NCI-H446 treated with DMSO at 0.1 percent for 48 hours (cell line): ENCODE measurements at regions not wholly inside any gene's neighbourhood (a gene's known extent, or its start where the extent isn't known, plus 50 kb on each side); places are given as distances from the start of the nearest gene placed in this dataset.

Experiments
- DNase-seq: peaks from one replicate; lab custom pipeline; 2025; lab: John Stamatoyannopoulos, UW

DNA sequence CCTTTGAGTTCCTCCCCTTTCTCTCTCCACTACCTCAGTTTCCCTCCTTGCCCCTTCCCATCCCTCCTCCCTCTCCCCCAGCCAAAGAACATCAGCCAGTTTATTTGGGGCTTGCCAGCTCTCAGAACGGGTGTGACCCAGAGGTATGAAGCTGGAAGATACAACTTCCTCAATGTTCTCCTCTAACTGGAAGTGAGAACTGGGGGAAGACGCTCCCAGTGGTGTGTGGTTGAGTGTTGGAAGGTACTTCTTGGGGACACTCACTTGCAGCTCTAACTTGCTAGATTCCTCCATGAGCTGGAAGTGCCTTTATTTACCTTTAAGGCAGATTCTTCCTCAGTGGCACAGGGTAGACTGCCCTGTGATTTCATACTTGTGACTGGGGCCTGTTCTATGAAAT, 110.5 kb upstream of the HABP2 start:
- DNase-seq = no peak

DNA sequence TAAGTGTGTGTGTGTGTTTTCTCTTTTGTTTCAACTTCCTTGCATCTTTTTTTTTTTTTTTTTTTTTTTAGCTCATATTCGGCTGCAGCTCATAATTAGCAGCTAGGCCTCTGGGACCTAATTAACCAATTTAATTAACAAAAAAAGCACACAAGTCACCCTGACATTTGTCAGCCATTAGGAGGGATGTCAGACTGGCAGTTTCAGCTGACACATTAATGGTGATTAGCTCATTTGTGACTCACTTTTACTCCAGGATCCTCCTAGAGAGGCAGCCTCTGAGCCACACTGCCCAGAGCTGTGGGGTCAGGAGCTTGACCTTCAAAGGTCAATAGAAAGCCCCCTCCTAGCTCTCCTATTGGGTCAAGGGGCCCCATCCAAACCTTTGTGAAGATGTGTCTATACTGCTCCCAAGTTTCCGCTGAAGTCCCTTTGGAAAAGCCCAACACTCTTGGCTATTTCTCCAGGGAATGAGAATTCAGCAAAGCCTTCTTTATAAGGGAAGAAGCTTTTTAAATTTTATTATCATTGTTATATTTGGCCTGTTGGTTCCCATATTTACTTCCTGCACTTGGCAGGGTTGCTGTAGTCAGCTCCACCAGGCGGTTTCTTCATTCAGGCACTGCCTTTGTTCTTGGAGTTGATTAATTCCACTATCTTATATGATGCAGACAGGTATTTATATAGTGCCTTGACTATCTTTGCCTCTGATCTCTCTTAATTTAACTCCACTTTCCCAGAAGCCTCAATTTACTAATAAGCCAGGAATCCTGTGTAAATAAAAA, 109.5 kb upstream of the HABP2 start:
- no peak for DNase-seq

DNA sequence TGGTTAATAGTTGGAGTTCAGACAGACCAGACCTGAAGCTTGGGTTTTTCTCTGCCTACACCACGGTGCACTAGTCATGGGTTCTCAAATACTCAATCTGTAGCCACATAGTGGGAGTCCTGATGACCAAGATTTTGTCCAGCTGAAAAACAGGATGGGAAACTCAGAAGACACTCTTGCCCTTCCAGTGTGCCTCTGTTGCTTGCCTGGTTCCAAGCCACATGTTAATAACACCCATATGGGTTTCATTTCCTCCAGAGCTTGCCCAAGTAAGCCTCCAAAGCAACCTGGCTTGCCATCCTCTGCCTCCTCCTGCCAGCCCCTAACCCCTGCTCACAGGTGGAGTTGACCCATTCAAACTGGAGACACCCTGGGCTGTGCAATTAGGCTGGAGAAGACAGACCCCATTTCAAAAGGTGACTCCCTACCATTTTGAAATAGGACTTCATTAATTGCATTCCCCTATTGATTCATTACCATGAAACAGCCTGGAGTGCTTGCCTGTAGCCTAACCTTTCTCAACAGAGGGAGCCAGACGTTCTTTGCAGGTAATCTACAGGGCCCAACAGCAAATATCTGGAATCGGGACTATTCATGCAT, 108.0 kb upstream of the HABP2 start:
- DNase-seq = no peak

DNA sequence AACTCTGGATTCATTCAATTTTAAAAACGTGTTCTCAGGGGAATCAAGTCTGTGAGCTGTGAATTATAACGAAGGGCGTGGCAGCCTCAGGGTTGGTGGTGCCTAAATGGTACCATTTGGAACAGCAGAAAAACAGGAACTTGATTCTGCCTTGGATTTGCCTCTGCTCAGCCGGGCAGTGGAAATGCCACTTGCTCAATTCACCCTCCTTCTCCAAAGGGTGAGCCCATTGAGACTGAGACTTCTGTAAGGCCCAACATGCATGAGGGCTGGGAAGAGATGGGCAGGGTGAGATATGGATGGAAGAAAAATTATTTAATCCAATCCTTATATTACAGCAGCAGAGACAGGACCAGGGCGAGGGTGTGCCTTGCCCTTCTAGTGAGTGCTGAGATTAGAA, 107.1 kb upstream of the HABP2 start:
- no peak for DNase-seq

DNA sequence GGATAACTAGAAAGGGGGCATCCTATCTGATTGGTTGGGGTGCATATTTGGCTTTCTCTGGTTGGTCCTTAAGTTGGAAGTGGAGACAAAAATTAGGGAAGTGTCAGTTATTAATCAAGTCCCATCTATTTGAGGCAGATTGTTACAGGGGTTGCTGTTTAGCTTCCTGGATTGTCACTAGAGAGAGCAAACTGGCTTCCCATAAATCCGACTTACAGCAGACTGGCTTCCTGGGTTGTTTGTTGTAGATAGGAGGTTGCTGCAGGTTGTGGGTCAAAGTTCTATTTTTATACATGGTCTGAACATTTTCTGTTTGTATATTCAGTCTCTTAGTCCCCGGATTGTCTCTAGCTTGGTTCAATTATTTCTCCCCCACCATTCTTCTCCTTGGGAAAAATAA, 106.1 kb upstream of the HABP2 start:
- DNase-seq = no peak

DNA sequence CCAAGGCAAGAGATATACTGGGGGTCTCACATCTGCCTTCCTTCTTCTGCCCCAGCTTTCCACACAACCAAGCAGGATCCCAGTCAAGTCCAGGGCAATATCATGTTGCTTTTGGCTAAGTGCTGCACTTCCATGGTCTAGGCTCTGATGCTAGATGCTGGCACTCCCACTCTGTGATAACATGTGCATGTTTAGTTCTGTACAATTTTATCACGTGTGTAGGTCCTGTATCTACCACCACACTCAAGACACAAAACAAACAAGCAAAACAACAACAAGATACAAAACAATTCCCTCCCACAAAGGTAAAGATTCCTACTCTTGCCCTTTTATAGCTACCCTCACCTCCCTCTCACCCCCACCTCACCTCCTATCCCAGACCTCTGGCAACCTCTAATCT, 105.6 kb upstream of the HABP2 start:
- no peak for DNase-seq

DNA sequence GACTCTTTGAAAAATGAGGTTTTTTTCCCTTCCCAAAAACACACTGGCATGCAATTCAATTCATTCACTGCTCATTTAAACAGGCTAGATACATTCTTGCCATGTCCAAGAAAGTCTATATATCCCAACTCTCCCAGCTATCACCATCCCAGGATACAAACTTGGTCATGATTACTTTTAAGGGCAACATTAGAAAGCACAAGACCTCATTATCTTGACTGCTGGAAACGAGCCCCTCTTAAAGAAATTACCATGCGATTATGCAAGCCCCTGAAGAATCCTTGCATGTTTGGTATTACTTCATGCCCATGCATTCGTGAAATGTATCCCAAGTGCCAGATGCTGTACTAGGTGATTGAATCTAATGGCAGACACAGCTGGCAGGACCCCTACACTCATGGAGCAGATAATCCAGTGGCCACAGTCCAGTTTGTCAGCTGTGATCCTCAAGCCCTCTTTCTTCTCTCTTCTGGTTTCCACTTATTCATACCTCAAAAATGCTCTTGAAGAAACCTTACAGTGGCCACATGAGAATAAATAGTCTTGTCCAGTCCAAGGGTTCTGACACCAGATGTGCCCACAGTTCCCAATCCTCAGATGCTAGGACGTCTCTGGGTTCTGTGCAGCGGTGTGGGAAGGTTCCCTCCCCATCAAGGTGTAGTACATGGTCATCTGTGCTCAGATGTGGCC, 103.7 kb upstream of the HABP2 start:
- no peak for DNase-seq

DNA sequence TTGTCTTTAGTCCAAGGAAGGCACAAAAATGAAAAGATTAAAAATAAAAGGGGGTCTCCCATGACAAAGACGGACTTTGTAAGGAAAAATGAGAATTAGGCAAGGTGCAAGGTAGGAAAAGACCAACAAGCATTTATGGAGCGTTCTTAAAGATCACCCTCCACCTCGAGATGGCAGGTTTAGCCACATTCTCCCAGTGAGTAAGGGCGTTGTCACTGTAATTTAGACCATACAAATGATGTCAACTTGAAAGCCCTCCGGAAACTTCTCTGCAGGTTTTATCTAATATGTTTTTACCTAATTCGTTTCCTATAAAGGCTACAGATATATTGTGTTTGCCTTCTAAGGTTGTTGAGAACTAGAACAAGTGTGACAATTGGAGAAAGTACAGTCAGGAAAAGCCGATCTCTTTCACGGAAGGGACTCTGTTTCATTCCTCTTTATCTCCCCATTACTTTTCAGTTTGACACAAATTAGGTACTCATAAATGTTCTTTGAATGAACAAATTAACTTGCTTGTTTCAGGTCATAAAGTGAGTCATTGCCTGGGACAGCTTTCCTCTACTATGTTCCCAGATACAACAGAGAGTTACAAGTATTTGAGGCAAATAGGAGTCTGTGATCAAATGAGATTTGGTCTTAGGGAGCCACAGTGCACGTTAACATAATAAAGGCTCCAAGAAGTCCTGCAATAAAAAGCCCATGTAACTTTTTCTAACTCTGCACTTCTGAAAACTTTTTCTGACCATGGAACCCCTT, 102.6 kb upstream of the HABP2 start:
- DNase-seq = no peak

DNA sequence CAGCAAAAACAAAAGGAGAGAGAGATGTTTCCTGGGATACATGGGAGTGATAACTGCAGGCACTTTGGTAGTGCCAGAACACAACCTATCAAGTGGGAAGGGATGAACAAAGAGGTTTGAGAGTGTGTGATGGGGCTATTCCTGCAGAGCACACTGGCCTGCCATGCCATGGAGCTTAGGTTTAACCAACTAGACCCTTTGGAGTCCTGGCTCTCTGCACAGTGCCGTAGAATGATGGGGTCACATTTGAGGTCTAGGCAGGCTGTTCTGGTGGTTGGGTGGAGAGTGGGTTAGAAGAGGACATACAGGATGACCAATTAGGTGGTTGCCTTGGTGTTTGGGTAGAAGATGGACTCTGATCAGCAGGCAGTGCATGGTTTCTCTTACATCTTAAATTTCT, 101.9 kb upstream of the HABP2 start:
- no peak for DNase-seq

DNA sequence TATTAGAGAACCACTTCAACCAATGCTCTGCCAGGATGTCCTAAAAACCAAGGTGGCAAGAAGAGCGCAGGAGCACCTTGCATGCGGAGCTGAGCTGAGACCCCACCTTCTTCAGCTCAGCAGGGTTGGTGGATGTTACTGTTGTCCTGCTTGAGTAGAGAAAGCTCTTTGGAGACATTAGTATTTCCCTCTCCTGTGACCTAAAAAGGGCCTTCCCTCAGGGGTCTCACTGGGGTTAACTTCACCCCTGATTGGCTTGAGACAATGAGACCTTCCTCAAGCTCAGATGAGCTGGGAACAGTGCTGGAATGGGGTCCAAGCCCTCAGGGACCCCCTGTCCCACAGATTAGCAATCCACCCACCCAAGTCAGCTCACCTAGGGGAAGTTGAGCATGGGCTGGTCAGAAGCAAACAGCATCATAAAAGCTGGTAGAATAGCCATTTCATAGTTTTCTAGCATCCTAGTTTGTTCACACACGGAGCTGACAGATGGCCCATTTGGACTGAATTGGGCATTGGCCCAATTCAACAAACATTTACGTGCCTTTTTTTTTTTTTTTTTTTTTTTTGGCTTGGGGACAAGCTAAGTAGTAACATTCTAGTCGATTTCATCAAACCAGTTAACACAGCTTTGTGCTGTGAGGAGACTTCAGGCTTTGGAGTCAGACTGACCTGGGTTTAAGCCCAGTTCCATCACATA, 100.6 kb upstream of the HABP2 start:
- DNase-seq = no peak

DNA sequence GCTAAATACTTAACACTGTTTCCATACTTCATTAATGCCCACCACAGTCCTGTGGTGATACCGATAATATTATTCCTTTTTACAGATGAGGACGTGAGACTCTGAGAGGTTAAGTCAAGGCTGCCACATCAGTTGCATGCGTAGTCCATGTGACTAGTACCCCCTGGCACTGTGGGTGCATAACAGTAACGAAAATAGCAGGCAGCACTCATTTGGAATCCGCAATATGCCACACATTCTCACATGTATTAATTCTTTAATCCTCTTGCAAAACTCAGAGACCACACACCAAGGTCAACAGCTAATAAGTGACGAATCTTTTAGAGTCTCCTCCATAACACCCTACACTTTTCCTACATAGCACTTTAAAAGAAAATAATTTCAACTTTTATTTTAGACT, 99.5 kb upstream of the HABP2 start:
- DNase-seq = no peak

DNA sequence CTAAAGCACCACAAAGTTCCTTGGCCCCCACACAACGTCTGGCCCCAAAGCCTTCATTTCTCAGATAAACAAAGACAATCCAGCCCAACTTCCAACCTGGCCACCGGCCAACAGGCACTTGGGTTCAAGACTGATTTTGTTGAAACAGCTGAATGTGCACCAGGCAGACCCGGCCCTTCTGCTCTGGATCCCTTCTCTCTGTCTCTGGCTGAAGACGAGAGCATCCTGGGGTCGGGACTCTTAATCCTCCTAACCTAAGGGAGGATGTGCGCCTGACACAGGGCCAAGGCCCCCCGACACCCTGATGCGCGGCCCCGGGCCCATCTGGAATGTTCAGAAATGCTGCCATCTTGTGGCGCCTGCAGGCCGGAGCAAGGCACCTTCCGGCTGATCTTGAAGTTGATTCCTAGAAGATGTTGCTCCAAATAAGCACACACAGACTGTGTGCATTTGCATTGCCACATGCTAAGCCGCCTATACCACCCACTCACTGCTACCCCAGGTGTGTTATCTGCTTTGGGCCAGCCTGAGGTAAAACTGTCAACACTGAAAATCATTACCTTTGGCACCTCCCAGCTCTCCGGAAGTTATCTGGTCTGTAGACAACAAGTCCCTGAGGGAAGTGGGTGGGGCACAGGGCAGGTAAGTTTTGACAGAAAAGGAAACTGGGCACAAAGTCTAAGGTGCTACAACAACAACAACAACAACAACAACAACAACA, 98.4 kb upstream of the HABP2 start:
- DNase-seq = no peak

DNA sequence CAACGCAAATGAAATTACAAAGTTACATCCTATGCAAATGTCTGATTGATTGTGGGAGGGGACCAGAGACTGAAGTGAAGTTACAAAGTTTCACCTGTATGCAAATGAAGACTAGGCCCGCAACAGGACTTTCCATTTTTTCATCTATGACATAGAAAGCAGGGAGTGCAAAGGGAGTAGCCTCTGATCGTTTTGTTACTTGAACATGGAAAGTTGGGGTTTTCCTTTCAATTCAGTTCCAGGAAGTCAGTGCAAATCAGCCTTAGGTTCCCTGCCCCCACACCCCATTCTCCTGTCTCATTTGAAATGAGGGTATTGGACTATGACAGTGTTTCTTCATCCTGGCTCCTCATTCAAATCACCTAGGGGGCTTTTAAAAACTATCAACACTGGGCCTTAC, 96.9 kb upstream of the HABP2 start:
- no peak for DNase-seq

DNA sequence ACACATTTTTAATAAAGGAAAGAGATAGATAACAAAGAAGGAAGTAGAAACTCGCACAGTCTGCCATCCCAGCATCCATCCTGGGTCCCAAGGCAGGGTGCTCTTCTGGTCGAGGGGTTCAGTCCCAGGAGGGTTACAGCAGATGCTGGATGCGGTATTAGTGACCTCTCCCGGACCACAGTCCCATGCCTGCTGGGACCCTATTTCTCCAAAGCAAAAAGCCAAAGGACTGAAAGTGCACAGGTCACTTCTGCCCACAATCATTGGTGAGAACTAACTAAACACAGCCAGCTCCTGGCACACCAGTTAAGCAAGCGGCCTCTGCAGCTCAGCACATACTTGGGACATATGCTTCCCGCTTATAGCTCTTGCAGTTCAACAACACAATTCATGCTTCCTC, 96.1 kb upstream of the HABP2 start:
- DNase-seq = no peak

DNA sequence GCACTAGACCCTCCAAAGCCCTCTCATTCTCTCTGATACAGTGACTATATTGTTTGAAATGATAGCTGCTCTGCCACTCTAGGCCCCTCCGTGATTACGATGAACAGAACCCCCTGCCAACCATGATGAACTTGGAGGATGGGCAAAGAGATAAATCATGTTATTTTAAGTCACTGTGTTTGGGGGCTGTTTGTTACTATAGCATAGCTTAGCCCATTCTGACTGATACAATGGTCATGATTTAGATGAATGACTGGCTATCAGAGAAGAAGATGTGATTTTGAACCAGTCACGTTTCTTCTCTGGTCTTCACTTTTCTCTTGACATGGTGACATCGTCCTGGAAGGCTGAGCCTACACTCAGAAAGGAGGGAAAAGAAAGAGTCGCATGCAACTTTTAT, 95.4 kb upstream of the HABP2 start:
- no peak for DNase-seq

DNA sequence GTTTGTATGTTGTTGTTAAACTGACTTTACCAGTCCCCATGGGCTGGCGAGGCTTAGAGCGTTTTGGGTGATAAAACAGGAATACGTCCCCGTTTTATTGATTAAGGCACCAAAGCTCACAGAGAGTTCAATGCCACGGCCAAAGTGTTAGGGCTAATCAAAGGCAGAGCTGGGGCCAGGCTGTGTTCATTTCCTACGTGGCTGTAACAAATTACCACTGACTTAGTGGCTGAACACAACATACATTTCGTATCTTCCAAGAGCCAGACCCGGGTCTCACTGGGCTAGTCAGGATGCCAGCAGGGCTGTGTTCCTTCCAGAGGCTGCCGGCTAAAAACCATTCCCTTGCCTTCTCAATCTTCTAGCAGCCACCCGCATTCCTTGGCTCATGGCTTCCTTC, 94.4 kb upstream of the HABP2 start:
- DNase-seq = no peak

DNA sequence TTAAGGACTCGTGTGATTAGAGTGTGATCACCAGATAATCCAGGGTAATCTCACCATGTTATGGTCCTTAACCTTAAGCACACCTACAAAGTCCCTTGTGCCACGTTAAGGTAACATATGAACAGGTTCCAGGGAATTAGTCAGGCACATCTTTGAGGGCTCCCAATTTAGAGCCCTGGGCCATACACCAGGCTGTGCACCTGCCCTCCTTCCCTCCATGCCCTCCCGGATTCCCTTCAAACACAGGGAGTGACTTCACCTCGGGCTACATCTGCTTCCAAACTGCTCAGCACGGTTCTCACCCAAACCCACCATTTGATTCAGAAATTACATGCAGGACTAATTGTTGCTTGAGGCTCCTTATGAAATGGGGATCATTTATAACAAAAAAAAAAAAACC, 93.9 kb upstream of the HABP2 start:
- no peak for DNase-seq

DNA sequence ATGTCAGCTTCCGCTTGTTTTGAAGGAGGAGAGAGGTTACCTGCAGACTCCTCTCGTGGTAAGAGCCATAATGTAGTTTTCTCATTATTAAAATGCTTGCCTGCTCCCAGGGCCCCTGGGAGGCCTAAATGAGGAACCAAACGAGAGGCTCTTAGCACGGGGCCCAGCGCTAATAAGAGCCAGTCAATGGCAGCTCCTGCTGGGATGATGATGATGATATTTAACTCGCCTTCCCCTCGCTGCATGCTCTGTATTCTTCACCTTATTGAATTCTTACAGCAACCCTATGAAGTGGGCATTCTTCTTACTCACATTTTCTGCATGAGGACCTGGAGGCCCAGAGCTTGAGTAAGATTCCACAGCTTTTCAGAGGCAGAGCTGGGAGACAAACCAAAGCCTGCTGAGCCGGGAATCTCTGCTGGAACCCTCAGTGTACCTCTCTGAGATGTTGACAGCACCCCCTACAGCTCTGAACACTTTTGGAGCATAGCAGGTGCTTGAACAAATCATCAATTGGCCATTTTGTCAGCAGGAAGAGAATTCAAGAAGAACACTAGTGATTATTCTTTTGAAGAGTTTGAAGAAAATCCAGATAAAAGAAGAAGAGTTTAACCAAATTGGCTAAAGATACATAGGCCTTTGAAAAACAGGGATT, 93.1 kb upstream of the HABP2 start:
- DNase-seq = no peak

DNA sequence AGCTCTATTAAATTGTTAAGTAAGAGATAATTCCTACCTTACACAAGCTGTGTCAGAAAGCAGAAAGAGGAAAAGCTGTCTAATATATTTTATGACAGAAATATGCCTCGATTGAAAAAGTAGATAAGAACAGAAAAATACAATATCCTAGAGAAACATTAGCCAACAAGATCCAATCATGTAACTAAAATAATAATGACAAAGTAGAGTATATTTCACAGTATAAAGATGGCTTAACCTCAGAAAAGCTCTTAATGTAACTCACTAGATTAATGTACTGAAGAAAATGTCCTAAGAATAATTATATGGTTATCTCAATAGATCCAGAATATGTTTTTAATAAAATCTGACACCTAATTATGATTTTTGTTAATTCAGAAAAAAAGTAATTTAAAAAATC, 89.8 kb upstream of the HABP2 start:
- DNase-seq = no peak

DNA sequence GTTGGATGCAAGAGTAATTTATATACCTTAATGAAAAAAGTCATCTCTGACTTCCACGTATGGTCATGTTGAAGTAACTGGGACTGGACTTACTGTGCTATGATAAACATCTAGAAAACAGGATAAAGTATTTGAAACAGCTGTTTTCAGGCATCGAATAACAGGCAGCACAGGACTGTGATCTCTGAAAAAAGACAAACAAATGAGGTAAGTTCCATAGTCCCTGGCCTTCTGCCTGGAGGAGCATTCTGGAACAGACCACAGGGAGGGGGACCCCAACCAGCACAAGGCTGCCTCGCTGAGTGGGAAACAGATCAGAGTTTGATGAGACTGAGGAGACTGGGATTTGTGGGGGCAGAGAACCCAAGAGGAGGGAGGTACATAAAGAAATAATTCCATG, 89.1 kb upstream of the HABP2 start:
- DNase-seq = no peak

DNA sequence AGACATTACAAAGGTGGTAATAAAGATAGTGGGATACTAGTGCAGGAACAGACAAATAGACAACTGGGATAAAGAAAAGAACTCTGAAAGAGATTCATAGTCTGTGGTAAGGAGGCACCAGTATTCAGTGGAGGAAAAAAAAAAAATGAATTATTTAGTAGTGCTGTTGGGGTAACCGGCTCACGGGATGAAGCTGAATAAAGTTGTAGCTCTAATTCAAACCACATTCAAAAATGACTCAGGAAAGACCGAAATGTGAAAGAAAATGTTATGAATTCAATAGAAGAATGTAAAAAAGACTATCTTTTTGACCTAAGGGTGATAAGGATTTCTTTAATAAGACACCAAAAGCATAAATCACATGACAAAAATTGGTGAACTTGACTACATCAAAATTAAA, 83.1 kb upstream of the HABP2 start:
- no peak for DNase-seq
